B cell (primary cell): ENCODE measurements at regions not wholly inside any gene's neighbourhood (a gene's known extent, or its start where the extent isn't known, plus 50 kb on each side); places are given as distances from the start of the nearest gene placed in this dataset.

Experiments used
- CTCF ChIP-seq: fragments of 200-600 bp; IDR thresholded peaks from one replicate; pipeline ENCODE4 v1.8.0; 2022; ENCODE audit warnings: antibody characterized with exemption, mild to moderate bottlenecking
- EZH2 ChIP-seq: IDR thresholded peaks from 2 replicates; pipeline ENCODE4 v1.6.1; 2012; ENCODE audit warnings: borderline replicate concordance, low read depth, mild to moderate bottlenecking, moderate library complexity, low read length; ENCODE audit not compliant: insufficient read depth, poor library complexity, severe bottlenecking

GRCh38 chr1:239893127-239893731, 198.5 kb upstream of the FMN2 start:
- TF ChIP-seq CTCF (no peak), EZH2 (no peak)
